ENCODE measurements at regions not wholly inside any gene's neighbourhood (a gene's known extent, or its start where the extent isn't known, plus 50 kb on each side); places are given as distances from the start of the nearest gene placed in this dataset.
"Not testable (repeated sequence)": the region's sequence is repeated elsewhere in the genome, so short reads cannot be mapped to it uniquely, and the experiment has no call there.

GRCh38 chr4:32662803-32663202 lies 1942.6 kb downstream of the PCDH7 start:
- no peak for DNase-seq

- no peak for DNase-seq
Observed at GRCh38 chr4:32672359-32672758, 1952.2 kb downstream of the PCDH7 start.

GRCh38 chr4:32680946-32681345 lies 1960.8 kb downstream of the PCDH7 start:
- no peak for DNase-seq

GRCh38 chr4:32684160-32684559 lies 1964.0 kb downstream of the PCDH7 start:
- DNase-seq, result no peak

- DNase-seq, result no peak
Observed at GRCh38 chr4:32686123-32686522, 1966.0 kb downstream of the PCDH7 start.

- no peak for DNase-seq
Observed at GRCh38 chr4:32689518-32689917, 1969.3 kb downstream of the PCDH7 start.

- no peak for DNase-seq
Observed at GRCh38 chr4:32697281-32697814, 1977.2 kb downstream of the PCDH7 start.

GRCh38 chr4:32700838-32701237 lies 1980.7 kb downstream of the PCDH7 start:
- DNase-seq, result no peak

GRCh38 chr4:32706893-32707292 lies 1986.7 kb downstream of the PCDH7 start:
- DNase-seq, result no peak

GRCh38 chr4:32716090-32716620 lies 1996.0 kb downstream of the PCDH7 start:
- not testable (repeated sequence) for DNase-seq

GRCh38 chr4:32735856-32736590 lies 2015.9 kb downstream of the PCDH7 start:
- DNase-seq, result no peak

- no peak for DNase-seq
Observed at GRCh38 chr4:32744211-32744610, 2024.0 kb downstream of the PCDH7 start.

- no peak for DNase-seq
Observed at GRCh38 chr4:32745351-32745750, 2025.2 kb downstream of the PCDH7 start.

GRCh38 chr4:32748061-32748460 lies 2027.9 kb downstream of the PCDH7 start:
- DNase-seq, result no peak

- DNase-seq, result no peak
Observed at GRCh38 chr4:32748498-32748897, 2028.3 kb downstream of the PCDH7 start.

GRCh38 chr4:32752962-32753361 lies 2032.8 kb downstream of the PCDH7 start:
- no peak for DNase-seq

GRCh38 chr4:32768664-32769389 lies 2048.7 kb downstream of the PCDH7 start:
- DNase-seq, result no peak

GRCh38 chr4:32771491-32771890 lies 2051.3 kb downstream of the PCDH7 start:
- no peak for DNase-seq

- no peak for DNase-seq
Observed at GRCh38 chr4:32775049-32775448, 2054.9 kb downstream of the PCDH7 start.

- DNase-seq, result no peak
Observed at GRCh38 chr4:32776435-32777203, 2056.4 kb downstream of the PCDH7 start.

GRCh38 chr4:32778025-32778424 lies 2057.9 kb downstream of the PCDH7 start:
- no peak for DNase-seq

GRCh38 chr4:32778938-32779337 lies 2058.8 kb downstream of the PCDH7 start:
- DNase-seq, result no peak

GRCh38 chr4:32789026-32789608 lies 2068.9 kb downstream of the PCDH7 start:
- DNase-seq, result no peak

All from NCI-H1436 treated with DMSO at 0.1 percent for 48 hours (cell line).